GM21737 (cell line): ENCODE measurements at regions not wholly inside any gene's neighbourhood (a gene's known extent, or its start where the extent isn't known, plus 50 kb on each side); places are given as distances from the start of the nearest gene placed in this dataset.
"Not testable (repeated sequence)": the region's sequence is repeated elsewhere in the genome, so short reads cannot be mapped to it uniquely, and the experiment has no call there.

Source experiments
- ATAC-seq: cut with Tn5 transposase; IDR thresholded peaks from one replicate; pipeline ENCODE4 v1.9.1; 2021; ENCODE audit warnings: mild to moderate bottlenecking, moderate library complexity; ENCODE audit not compliant: unreplicated experiment

DNA sequence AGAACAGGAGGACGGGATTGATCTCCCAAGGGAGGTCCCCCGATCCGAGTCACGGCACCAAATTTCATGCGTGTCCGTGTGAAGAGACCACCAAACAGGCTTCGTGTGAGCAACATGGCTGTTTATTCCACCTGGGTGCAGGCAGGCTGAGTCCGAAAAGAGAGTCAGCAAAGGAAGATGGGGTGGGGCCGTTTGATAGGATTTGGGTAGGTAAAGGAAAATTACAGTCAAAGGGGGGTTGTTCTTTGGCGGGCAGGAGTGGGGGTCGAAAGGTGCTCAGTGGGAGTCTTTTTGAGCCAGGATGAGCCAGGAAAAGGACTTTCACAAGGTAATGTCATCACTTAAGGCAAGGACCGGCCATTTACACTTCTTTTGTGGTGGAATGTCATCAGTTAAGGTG lies 763.6 kb upstream of the CTNND2 start:
- not testable (repeated sequence) for ATAC-seq

DNA sequence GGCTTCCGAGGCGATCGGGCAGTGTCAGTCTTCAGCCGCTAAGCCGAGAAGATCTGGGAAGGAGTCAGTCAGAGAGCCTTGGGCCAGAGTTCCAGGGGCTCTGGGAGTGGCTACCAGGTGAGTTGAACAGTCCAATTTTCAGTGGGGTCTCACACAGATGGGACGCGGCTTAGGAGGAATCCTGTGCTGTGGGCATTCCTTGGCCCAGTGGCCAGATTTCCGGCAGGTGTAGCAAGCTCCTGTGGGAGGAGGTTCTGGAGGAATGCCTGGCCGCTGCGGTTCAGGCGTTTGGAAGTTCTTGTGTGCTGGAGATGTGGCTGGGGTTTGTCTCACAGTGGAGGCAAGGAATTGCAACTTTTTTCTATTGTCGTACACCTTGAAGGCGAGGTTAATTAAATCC lies 761.5 kb upstream of the CTNND2 start:
- ATAC-seq, result not testable (repeated sequence)

DNA sequence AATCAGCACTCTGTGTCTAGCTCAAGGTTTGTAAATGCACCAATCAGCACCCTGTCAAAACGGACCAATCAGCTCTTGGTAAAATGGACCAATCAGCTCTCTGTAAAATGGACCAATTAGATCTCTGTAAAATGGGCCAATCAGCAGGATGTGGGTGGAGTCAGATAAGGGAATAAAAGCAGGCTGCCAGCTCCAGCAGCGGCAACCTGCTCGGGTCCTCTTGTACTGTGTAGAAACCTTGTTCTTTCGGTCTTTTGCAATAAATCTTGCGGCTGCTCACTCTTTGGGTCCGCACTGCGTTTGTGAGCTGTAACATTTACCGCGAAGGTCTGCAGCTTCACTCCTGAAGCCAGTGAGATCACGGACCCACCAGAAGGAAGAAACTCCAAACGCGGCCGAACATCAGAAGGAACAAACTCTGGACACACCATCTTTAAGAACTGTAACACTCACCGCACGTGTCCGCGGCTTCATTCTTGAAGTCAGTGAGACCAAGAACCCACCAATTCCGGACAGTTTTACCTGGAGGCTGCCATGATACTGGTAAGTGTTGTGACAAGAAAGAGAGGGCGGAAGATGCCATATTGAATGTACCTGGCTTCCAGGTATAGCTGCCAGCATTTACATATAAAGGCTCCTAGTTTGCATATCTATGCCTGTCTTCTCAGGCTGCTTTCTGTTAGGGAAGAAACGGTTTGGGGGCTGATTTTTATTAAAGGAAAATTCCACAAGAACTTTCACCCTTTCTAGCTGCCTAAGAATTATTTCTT lies 758.5 kb upstream of the CTNND2 start:
- no peak for ATAC-seq

DNA sequence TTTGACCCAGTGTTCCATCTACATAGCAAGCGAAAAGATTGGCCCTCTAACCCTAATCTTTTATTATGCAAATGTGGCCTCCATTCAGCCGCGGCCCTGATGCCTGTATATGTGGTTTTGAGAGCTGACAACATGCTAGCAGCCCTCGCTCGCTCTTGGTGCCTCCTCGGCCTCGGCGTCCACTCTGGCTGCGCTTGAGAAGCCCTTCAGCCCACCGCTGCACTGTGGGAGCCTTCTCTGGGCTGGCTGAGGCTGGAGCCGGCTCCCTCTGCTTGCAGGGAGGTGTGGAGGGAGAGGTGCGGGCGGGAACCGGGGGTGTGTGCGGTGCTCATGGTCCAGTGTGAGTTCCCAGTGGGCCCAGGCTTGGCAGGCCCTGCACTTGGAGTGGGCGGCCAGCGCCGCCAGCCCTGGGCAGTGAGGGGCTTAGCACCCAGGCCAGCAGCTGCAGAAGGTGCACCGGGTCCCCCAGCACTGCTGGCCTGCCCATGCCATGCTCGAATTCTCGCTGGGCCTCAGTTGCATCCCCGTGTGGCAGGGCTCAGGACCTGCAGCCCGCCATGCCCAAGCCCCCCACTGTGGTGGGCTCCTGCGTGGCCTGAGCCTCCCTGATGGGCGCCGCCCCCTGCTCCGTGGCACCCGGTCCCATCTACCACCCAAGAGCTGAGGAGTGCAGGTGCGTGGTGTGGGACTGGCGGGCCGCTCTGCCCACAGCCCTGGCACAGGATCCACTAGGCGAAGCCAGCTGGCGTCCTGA lies 757.5 kb upstream of the CTNND2 start:
- ATAC-seq, result no peak

DNA sequence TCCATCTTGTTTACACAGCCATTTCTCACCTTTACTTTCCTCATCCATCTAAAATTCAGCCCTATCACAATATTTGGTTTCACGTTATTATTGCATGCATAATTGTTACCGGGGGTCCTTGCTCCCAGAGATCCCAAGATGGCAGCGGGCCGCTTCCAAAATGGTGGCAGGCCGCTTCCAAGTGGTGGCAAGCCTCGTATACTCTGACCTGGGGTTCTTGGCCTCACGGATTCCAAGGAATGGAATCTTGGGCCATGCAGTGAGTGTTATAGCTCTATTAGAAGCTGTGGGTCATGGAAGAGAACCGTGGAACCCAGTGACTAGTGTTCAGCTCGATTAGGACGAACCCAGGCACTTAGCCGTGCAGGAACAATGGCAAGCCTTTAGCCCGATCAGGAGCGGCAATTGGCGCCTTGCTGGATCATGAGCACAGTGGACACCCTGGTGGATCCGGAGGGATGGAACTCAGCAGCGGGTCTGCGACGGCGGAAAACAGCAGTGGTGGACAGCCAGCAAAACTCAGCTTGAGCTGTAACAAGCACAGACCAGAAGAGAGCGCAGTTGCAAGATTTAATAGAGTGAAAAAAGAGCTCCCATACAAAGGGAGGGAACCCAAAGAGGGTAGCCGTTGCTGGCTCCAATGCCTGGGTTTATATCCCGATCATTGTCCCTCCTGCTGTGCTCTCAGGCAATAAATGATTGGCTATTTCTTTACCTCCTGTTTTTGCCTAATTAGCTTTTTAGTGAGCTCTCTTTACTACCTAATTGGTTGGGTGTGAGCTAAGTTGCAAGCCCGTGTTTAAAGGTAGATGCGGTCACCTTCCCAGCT lies 756.2 kb upstream of the CTNND2 start:
- not testable (repeated sequence) for ATAC-seq

DNA sequence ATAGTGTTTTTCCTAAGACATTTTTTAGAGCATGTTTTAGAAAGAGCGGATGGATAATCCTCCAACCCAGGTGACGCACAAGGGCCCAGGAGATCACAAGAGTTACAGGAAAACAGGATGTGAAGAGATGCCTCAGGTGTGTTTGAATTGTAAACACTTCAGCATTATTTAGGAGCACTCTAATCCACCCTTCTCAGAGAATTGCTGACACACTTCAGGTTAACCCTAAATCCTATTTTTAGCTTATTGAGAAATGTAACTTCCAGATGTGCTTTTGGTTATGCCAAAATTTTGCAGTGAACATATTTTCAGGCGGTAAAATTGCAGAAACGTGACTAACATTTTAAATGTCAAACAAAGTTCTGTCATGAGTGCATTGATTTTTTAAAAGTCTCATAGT lies 755.4 kb upstream of the CTNND2 start:
- no peak for ATAC-seq

DNA sequence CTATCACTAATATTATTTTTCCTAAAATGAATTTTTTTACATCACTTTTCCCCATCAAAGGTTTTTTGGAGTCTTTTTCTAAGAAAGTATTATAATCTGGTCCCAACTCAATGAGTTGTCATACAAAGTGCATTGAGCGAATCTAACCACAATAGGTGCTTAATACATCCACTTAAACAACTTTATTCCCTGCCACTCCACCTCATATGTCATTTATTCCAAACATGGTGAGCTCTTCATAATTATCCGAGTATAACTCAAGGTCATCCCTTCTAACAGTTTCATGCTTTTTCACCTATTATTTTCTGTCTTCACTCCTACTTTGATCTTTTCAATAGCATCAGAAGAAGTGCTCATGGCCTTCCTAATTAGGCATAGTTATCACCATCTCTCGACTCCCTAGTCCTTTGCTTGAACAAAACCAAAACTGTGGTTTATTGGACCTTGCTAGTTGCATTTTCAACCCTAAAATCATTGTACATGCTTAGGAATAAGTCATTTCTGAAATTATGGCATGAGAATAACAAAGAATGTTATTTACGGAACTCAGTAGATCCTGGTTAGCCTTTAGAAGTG lies 754.7 kb upstream of the CTNND2 start:
- ATAC-seq, result no peak

DNA sequence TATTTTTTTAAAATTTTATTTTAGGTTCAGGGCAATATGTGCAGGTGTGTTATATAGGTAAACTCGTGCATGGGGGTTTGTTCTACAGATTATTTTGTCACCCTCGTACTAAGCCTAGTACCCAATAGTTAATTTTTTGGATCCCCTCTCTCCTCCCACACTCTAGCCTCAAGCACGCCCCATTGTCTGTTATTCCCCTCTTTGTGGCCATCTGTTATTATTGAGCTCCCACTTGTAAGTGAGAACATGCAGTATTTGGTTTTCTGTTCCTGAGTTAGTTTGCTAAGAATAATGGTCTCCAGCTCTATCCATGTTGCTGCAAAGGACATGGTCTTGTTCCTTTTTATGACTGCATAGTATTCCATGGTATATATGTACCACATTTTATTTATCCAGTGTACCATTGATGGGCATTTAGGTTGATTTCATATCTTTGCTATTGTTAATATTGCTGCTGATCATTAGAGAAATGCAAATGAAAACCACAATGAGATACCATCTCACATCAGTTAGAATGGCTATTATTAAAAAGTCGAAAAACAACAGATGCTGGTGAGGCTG lies 753.7 kb upstream of the CTNND2 start:
- ATAC-seq, result not testable (repeated sequence)

DNA sequence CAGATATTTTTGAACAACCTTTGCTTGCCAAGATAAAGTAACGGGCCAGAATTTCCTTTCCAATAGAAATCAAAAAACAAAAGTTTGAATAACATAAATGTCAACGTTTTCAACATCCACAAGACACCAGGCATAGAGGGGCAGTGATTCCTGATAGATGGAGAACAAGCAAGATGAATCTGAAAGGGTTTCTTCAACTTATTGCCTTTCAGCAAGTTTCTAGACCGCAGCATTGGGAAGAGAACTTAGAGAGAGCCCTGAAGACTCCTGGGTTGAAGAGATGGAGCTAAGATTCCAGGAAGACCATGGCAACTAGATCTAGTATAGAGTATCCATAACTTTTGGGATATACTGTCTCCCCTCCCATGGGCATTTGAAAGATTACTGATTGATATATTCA lies 751.4 kb upstream of the CTNND2 start:
- ATAC-seq, result no peak

DNA sequence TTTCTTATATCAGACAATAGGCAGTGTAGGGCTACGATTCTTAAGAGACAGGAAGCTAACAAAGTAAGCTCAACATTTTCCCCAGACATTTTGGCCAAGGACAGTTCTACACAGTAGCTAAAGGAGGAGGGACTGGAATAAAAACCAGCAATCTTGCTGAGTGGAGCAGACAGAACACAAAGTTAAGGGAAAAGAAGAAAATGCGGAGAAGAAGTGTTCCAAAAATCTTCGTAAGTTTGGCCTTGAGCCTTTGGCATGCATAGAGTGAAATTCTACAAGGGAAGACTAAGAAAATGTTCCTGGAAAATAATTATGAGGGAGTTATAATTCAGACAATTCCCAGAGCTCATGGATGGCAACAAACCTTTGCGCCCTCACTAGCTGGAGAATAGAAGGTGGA lies 748.0 kb upstream of the CTNND2 start:
- no peak for ATAC-seq

DNA sequence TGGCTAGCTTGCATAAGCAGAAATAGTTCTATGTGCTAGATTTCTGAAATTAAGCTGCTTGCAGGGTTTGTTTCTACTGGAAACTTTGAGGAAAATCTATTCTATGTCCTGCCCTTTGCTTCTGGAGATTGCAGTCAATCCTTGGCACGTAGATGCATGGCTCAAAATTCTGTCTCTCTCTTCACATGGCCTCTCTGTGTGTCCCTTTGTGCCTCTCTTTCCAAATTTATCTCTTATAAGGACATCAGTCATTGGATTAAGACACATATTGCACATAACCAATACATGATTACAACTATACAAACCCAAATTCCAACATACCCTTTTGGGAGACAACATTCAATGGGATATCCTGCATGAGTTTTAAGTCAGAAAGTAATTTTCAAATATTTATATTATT lies 744.3 kb upstream of the CTNND2 start:
- no peak for ATAC-seq

DNA sequence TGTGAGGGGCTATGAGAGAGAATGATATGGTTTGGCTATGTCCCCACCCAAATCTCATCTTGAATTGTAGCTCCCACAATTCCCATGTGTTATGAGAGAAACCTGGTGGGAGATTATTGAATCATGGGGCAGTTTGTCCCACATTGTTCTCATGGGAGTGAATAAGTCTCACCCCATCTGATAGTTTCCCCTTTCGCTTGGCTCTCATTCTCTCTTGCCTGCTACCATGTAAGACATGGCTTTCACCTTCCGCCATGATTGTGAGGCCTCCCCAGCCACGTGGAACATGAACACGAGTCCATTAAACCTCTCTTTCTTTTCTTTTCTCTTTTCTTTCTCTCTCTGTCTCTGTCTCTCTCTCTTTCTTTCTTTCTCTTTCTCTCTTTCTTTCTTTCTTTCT lies 743.4 kb upstream of the CTNND2 start:
- no peak for ATAC-seq

DNA sequence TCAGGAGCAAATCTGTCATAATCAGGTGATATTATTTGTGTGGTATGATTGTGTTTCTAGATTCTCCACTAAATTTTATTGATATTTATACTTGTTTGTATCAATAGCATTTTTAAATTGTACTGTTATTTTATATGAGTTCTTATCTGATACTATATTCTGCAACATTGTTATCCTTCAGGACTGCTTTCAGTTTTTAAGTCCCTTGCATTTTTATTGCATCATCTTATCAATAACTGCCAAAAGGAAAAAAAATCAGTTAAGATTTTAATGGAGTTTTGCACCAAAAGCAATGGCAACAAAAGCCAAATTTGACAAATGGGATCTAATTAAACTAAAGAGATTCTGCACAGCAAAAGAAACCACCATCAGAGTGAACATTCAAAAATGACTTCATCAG lies 741.3 kb upstream of the CTNND2 start:
- no peak for ATAC-seq

DNA sequence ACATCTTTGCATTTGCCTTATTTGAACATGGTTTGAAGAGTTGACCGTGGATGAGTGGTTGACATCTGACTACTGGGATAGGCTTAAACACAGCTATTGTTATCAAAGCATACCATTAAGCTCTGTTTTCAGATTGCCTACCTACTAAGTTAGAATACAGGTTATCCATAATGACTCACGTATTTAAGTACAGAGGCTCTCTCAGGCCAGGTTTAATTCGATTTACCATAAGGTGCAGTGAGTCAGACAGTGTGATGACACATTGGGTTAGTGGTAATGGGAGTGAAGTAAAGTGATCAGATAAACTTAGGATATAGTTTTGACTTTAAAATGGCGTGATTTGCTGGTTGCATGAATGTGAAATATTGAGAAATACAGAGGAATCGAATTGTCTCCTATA lies 732.0 kb upstream of the CTNND2 start:
- no peak for ATAC-seq

DNA sequence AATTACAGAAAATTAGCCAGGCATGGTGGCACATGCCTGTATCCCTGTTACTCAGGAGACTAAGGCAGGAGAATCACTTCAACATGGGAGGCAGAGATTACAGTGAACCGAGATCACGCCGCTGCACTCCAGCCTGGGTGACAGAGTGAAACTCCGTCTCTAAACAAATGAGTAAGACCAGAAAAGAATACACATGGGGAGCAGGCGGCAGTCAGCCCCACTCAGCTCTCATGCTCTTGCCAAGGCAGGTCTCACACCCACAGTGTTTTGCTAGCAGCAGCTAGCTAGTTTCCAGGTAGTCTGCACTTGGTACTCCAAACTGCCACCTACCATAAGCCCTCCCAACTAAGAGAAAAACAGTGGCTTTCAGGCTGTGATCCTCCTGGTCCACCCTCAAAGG lies 722.3 kb upstream of the CTNND2 start:
- ATAC-seq, result no peak

DNA sequence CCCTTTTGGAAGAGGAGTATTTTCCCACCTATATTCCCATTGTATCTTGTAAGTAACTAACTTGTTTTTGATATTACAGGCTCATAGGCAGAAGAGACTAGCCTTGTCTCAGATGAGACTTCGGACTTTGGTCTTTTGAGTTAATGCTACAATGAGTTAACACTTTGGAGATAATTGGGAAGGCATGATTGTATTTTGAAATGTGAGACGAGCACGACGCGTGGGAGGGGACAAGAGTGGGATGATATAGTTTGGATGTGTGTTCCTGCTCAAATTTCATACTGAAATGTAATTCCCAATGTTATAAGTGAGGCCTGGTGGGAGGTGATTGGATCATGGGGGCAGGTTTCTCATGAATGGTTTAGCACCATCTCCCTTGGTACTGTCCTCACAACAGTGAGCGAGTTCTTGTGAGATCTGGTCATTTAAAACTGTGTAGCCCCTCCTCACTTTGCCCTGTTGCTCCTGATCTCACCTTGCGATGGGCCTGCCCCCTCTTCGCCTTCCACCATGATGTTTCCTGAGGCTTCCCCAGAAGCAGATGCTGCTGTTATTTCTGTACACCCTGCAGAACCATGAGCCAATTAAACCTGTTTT lies 721.5 kb upstream of the CTNND2 start:
- no peak for ATAC-seq

DNA sequence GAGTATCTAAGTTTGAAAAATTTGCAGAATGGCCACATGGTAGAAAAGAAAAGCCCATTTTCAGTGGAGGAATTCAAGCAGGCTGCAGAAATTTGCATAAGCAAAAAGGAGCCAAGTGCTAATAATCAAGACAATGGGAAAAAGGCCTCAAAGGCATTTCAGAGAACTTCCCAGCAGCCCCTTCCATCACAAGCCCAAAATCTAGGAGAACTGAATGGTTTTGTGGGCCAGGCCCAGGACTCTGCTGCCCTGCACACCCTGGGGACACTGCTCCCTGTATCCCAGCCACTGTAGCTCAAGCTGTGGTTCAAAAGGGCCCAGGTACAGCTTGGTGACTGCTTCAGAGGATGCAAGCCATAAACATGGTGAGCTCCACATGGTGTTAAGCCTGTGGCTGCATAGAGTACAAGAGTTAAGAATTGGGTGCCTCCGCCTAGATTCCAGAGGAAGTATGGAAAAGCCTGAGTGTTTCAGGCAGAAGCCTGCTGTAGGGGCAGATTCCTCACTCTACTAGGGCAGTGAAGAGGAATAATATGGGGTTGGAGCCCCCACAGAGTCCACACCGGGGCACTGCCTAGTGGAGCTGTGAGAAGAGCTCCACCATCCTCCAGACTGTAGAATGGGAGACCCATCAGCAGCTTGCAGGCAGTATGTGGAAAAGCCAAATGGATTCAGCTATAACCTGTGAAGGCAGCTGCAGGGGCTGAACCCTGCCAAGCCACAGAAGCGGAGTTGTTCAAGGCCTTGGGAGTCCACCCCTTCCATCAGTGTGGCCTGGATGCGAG lies 720.7 kb upstream of the CTNND2 start:
- no peak for ATAC-seq

DNA sequence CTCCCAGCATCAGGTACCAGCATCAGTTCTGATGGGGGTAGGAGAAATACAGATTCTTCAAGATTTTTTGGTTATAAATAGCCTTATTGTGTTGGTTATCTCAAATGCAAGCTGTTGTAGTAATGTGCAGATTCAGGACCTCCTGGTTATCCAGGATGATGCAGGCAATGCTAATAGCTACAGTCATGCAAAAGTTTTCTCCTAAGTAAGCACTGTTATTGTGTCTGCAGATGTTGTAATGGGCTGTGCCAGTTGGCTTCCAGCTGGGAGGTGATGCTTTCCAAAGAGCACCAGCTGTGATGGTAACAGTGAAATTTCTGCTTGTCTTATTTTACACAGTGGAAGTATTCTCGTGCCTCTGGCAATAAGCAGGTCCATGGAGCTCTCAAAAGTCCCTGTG lies 719.2 kb upstream of the CTNND2 start:
- ATAC-seq, result no peak

DNA sequence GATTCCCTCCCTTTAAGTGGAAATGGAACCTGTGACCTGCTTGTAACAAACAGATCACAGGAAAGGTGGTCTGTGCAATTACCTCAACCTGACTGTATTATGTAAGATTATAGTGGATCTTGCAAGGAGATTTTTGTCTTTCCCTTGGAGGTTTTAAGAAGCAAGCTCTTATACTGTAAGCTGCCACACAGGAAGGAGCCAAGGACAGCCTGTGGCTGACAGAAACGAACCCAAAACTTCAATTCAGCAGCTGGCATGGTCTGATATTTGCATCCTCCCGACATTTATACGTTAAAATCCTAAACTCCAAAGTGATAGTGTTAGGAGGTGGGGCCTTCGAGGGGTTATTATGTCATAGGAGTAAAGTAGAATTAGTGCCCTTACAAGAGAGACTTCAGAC lies 711.8 kb upstream of the CTNND2 start:
- ATAC-seq, result no peak
